HPDE6-E6E7 (cell line): ENCODE measurements at regions not wholly inside any gene's neighbourhood (a gene's known extent, or its start where the extent isn't known, plus 50 kb on each side); places are given as distances from the start of the nearest gene placed in this dataset.

Experiments used
- DNase-seq: peaks from one replicate; pipeline ENCODE4 v3.0.0; 2011; ENCODE audit warnings: missing footprints; ENCODE audit errors: extremely low spot score

DNA sequence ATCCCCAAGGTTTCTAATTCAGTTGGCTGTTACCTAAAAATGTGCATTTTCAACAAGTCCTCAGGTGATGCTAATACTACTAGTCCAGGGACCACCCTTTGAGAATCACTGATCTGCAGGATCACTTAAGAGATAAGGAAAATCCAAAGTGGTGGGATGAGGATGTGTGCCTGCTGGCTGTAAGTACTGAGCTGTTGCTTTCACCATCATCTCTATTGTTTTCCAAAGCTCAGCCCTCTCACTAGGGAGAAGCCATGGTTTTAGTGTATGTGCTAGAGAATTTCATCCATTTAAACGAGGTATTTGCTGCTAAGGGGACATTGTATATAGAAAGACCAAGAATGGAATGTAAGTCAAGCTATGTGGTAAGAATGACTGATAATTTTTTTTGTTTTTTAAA is 202.3 kb downstream of the KIF21A start:
- no peak for DNase-seq

DNA sequence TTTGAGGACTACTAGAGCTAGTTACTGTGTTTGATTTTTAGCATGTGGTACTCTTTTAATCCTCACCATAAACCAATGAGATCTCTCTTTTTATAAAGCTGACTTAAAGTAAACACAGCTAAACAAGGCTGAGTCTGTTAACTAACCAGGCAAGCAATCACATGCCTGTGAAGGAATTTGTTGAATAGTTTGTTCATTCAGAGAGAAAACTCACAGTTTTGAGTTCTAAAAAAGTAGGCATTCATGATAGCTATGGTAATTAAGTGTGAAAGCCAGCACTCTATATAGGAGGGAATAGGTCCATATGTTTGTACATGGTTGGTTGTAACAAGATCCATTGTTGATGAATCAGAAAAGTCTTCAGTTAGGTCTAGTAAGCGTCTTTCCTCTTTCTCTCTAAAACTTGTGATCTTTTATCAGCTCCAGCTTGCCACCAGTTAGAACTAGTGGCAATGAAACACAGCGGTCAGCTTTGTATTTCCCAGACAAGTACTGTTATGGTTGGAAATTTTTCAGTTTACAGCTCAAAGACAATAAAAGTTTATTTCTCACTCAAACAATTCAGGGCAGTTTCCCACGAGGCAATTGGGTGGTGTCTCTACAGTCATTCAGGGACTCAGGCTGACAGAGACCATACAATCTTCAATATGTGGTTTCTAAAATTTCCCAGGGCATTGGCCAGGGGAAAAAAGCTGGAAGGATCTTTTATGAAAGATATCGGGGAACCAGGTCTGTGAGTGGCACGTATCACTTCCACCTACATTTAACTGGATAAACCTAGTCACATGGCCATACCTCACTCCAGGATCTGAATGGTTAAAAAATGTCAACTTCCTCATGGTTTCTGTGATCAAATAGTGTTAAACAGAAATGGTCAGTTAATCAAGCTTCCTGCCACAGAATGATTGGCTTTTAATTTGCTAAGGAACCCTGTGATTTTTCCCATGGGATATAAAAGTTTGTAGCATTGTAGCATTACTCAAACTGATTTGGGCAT is 203.1 kb downstream of the KIF21A start:
- DNase-seq, result no peak

GRCh38 chr12:39237004-39237403 is 205.9 kb downstream of the KIF21A start:
- peak; percentile 53 for DNase-seq

DNA sequence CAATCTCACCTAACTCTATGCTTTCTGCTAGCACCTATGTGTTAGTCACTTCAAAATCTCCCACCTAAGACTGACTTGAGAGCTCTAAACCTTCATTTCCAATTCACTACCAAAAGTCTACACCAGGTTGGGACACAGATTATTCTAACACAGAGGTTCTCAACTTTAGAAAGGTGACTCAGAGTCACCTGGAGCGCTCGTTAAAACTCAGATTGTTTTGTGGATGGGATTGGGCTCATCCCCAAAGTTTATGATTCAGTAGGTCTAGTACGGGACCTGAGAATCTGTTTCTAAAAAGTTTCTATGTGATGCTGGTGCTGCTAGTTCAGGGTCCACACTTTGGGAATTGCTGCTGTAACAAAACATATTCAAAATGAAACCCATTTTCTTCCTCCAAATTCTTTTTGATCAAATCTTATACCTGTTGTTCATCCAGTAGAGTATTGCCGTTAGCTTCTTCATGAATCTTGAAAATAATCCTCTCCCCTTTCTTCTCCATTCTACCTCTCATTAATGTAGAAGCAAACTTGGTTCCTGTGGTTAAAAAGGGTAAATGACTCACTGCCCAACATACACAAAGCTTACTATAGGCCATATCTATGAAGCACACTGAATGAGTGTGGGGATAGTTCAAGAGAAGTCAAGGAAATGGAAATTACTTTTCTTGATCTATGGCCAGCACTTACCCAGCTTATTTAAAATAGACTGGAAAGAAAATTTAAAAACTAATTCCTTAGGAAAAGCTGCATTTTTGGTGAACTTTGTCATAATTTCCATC is 206.7 kb downstream of the KIF21A start:
- no peak for DNase-seq

DNA sequence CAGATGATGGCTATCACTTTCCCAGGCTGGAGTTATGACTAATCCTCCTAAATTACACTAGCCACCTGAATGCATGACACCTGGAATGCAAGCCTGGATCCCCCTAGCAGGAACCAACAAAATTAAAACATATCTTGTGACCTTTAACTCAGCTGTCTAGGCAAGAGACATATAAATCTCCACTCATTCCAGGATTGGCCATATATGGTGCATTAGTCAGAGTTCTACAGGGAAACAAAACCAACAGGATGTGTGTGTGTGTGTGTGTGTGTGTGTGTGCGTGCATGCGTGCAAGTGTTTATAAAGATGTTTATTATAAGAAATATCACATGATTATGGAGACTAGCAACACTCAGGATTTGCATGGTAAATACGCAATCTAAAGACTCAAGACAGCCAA is 212.8 kb downstream of the KIF21A start:
- DNase-seq, result no peak

GRCh38 chr12:39227218-39227617 is 215.7 kb downstream of the KIF21A start:
- DNase-seq, result no peak

- DNase-seq, result no peak
These were observed 217.9 kb downstream of the KIF21A start for GRCh38 chr12:39224971-39225370.

DNA sequence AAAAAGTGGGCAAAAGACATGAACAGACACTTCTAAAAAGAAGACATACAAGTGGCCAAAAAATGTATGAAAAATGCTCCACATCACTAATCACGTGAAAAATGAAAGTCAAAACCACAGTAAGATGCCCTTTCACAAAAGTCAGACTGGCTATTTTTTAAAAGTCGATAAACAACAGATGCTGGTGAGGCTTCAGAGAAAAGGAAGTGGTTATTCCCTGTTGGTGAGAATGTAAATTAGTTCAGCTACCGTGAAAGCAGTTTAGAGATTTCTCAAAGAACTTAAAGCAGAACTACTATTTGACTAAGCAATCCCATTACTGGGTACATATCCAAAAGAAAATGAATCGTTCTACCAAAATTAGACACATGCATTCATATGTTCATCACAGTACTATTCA is 237.0 kb downstream of the KIF21A start:
- no peak for DNase-seq

DNA sequence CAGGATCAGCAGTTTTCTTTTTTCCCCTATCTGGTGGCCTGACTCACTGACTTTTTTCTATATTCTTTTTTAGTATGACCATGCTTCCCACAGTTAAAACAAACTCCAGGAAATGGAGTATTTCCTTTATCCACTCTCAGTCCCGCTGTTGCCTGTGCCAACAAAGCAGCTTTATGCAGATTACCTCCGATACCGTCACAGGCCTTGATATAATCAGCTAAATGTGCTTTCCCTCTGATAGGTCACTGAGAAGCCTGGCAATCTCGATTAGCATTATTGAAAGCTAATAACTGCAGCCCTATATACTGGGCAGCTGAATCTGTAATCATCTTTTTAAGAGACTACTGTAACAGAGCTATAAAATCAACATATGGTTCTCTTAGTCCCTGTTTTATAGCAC is 243.6 kb downstream of the KIF21A start:
- DNase-seq, result no peak

DNA sequence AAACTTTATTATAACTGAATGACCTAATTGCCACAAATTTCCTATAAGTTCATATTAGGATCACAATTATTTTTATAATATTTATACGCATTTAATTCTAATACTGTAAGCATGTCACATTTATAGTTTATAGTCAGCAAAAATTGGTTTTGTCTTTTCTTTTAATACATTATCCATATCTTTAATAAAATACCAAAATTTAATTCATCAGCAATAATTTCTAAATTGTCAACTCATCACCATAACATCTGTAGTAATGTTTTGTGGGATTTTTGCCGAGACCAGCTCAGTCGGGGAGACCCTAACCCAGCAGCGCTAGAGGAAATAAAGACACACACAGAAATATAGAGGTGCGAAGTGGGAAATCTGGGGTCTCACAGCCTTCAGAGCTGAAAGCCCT is 254.2 kb downstream of the KIF21A start:
- DNase-seq, result no peak

GRCh38 chr12:39186744-39187143 is 256.2 kb downstream of the KIF21A start:
- no peak for DNase-seq

- no peak for DNase-seq
These were observed 264.1 kb downstream of the KIF21A start for GRCh38 chr12:39178837-39179236.

- DNase-seq, result no peak
These were observed 266.6 kb downstream of the KIF21A start for GRCh38 chr12:39176356-39176755.

GRCh38 chr12:39173726-39174125 is 268.3 kb upstream of the CPNE8 start:
- DNase-seq, result no peak

DNA sequence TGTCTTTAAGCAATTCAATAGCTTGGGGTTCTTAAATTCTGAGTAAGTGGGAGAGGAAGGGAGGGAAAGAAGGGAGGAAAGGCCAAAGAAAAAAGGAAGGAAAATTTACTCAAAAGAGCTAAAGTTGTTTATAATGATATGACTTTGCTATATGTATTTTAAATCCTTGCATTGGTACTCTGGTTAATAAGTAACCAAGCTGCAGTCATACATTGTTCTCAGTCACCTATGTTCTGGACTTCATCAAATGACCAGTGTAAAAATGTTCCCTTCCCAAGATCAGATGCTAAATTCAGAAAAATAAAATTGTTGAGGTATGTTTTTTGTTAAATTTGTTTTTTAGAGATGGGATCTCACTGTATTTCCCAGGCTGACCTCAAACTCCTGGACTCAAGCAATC is 259.9 kb upstream of the CPNE8 start:
- DNase-seq, result no peak

DNA sequence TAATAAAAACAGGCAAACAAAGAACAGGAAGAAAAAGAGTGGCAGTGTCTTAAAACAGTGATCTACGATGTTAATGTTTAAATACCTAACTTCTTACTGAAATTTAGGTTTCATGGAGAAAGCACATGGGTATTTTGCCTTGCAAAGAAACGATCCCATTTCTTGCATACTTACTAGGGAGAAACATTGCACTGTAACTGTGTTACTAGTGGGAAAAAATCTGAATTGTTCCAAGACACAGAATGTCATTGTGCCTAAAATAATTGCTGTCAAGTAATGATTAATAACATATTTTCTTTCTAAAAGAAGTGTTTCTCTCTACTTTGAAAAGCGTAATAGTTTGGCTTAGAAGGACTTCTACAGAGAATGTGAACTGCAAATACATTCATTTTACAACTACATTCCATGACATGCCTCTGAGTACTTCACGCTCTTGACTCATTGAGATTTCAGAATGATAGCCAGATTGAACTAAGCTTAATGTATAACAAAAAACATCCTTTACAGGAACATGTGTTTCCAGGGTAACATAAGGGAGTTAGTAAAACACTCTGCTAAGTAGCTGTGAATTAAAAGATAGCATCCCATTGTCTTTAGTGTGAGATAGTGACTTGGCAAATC is 256.2 kb upstream of the CPNE8 start:
- no peak for DNase-seq

GRCh38 chr12:39157696-39158342 is 252.4 kb upstream of the CPNE8 start:
- DNase-seq, result no peak

DNA sequence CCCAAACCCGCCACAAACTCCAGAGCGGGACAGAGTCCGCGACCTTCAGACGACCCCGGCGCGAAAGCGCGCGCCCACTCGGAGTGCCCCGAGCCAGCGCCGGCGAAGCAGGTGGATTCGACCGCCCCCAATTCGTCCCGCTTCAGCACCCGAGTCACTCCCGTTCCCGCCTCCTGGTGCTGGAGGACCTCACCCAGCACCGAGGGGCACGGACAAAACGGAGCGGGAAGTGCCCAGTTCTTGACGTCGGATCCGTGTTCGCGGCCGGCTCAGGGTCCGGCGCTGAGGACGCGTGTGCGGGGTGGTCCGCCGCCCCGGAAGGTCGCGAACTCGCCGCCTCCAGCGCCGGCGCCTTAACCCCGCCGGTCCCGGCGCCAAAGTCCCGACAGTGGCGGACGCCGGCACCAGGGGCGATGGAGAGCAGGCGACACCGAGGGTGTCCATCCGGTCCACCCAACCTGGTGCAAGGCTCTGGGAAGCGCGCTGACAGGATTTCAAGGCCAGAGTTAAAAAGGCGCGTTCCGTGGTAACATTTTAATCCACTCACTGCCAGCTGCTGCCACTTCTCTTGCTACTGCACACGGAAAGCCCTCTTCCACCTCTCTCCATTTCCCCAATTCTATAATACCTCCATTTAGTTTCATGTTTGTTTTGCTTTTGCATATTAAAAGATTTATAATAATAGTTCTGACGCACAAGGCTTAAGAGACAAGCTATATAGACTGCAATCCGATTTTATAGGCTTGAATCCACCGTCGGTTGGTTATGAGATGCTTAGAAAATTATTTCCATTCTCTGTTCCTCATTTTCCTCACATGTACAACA is 240.0 kb upstream of the CPNE8 start:
- DNase-seq, result no peak

DNA sequence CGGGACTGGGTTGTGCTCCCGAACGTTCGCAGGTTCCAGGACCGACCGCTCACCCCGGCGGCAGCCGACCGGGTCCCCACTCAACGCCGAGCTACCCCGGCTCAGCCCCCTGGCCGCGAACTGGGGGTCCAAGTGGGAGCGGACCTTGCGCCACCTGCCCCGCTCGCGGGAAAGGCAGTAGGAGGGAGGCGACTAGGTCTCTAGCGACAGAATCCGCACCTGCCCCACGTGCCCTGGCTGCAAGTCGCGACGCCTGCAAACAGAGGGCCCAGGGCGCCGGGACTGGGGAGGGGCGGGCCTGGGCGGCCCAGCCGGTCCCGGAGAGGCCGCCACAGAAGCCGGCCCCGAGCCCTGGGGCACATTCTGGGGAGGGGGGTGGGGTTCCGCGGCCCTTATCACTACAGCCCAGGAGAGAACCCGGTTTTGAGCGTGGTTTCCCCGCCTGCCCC is 239.2 kb upstream of the CPNE8 start:
- no peak for DNase-seq

GRCh38 chr12:39138268-39138667 is 232.9 kb upstream of the CPNE8 start:
- no peak for DNase-seq

- DNase-seq, result peak; percentile 66
These were observed 222.0 kb upstream of the CPNE8 start for GRCh38 chr12:39127401-39127800.
